ENCODE measurements at regions not wholly inside any gene's neighbourhood (a gene's known extent, or its start where the extent isn't known, plus 50 kb on each side); places are given as distances from the start of the nearest gene placed in this dataset.
A peak's percentile ranks its signal among the peaks of the same experiment; 100 is the strongest.

DNA sequence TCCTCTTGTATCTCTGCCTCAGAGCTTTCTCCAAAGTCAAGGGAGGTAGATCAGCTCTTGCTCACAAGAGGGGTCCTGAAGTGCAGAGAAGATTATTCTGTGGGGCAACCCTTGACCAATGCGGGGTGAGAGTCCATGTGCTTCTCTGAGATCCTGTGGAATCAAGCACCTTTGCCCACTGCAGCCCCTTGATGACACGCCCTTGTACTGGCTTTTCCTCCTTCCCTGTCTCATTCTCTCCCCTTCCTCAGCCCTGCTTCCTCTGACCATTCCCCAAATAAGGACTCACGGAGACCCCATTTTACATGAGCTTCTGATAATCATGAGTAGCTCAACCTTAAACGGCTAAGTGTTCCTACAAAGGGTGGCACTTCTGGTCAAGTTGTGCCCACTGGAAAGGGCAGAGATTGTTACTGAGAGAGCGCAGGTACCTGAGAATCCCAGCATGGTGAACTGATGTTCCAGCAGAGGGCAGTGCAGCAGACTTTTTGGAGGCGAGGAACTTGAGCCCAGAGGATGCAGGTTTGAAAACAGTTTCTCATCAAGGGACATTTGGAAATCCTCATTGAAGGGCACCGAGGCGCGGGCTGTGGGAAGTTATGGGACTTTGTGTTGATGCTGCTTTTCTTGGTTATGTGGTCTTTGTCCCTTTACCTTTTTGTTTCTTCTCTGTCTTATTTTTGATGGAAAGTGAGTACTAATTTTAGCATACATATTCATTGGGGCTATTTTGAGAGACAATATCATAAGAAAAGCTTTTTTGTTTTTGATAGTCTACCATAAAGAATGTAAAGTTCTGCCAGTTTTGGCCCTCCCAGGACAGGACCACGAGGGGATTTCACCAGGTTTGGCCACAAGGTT lies 201.3 kb downstream of the RBM46 start:
- CTCF ChIA-PET (ENCODE audit: low intra/inter-chr PET ratio) = interaction anchor here (0.9 kb wide), 1 partner anchor 371 kb away, joined by 3 read pairs; no protein-coding TSS in a partner anchor
- no TSS peak for BruUV-seq (replicated peaks)

More for the DNA sequence above, 201.3 kb downstream of the RBM46 start:
- FAIRE-seq (no peak), ATAC-seq (peak; percentile 66; the same call in 2 of the 3 replicates), DNase-seq (ENCODE audit: extremely low read depth in 1 of 4, low spot score in 3 of 4) (peak; percentile 7 to 42 (median 14))
- Histone ChIP-seq H3K4me1 (replicated peaks in 1 of 2; ENCODE audit: control insufficient read depth in 2 of 2, insufficient read depth in 2 of 2, low read length in 2 of 2) (no peaks in the 10 kb centered on the region), H3K27ac (ENCODE audit: extremely low read depth, low read depth, low read length) (no peak overlapping the region), H3K9ac (ENCODE audit: insufficient read depth in 1 of 2, low read depth in 2 of 2, low read length in 2 of 2) (no peak overlapping the region), H3K9me3 (replicated peaks; ENCODE audit: control insufficient read depth, insufficient read depth, low read depth, low read length) (no peaks in the 10 kb centered on the region), H3K9me1 (ENCODE audit: control insufficient read depth, insufficient read depth, low read length) (no peaks in the 10 kb centered on the region), H3K79me2 (ENCODE audit: control insufficient read depth, insufficient read depth, low read length) (no peaks in the 10 kb centered on the region), H3K36me3 (ENCODE audit: control insufficient read depth, insufficient read depth, low read length) (no peaks in the 10 kb centered on the region), H3K4me2 (ENCODE audit: insufficient read depth, low read length) (no peak overlapping the region), H4K20me1 (replicated peaks; ENCODE audit: control insufficient read depth, insufficient read depth, low read length) (no peaks in the 10 kb centered on the region), H2AFZ (ENCODE audit: low read depth, low read length) (no peak overlapping the region), H3K4me3 (no peak overlapping the region), H3K27me3 (ENCODE audit: control insufficient read depth in 2 of 2, insufficient read depth in 2 of 2, low read length in 2 of 2) (no peaks in the 10 kb centered on the region)
- TF ChIP-seq, protein P1, sequence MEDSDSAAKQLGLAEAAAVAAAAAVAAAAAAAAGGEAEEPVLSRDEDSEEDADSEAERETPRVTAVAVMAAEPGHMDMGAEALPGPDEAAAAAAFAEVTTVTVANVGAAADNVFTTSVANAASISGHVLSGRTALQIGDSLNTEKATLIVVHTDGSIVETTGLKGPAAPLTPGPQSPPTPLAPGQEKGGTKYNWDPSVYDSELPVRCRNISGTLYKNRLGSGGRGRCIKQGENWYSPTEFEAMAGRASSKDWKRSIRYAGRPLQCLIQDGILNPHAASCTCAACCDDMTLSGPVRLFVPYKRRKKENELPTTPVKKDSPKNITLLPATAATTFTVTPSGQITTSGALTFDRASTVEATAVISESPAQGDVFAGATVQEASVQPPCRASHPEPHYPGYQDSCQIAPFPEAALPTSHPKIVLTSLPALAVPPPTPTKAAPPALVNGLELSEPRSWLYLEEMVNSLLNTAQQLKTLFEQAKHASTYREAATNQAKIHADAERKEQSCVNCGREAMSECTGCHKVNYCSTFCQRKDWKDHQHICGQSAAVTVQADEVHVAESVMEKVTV (CRISPR knock-in tag; IDR thresholded peaks at IDR 0.05) = 0 out of 2 replicates have a peak, but pooled peaks have one; percentile 25
- TF ChIP-seq, protein P2, sequence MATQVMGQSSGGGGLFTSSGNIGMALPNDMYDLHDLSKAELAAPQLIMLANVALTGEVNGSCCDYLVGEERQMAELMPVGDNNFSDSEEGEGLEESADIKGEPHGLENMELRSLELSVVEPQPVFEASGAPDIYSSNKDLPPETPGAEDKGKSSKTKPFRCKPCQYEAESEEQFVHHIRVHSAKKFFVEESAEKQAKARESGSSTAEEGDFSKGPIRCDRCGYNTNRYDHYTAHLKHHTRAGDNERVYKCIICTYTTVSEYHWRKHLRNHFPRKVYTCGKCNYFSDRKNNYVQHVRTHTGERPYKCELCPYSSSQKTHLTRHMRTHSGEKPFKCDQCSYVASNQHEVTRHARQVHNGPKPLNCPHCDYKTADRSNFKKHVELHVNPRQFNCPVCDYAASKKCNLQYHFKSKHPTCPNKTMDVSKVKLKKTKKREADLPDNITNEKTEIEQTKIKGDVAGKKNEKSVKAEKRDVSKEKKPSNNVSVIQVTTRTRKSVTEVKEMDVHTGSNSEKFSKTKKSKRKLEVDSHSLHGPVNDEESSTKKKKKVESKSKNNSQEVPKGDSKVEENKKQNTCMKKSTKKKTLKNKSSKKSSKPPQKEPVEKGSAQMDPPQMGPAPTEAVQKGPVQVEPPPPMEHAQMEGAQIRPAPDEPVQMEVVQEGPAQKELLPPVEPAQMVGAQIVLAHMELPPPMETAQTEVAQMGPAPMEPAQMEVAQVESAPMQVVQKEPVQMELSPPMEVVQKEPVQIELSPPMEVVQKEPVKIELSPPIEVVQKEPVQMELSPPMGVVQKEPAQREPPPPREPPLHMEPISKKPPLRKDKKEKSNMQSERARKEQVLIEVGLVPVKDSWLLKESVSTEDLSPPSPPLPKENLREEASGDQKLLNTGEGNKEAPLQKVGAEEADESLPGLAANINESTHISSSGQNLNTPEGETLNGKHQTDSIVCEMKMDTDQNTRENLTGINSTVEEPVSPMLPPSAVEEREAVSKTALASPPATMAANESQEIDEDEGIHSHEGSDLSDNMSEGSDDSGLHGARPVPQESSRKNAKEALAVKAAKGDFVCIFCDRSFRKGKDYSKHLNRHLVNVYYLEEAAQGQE (IDR thresholded peaks at IDR 0.05; ENCODE audit: borderline replicate concordance) = peak; percentile 5; the same call in 1 of the 2 replicates
- TF ChIP-seq, protein P2 (CRISPR knock-in tag; IDR thresholded peaks at IDR 0.05; ENCODE audit: low read depth) = no peak
- TF ChIP-seq, protein P3, sequence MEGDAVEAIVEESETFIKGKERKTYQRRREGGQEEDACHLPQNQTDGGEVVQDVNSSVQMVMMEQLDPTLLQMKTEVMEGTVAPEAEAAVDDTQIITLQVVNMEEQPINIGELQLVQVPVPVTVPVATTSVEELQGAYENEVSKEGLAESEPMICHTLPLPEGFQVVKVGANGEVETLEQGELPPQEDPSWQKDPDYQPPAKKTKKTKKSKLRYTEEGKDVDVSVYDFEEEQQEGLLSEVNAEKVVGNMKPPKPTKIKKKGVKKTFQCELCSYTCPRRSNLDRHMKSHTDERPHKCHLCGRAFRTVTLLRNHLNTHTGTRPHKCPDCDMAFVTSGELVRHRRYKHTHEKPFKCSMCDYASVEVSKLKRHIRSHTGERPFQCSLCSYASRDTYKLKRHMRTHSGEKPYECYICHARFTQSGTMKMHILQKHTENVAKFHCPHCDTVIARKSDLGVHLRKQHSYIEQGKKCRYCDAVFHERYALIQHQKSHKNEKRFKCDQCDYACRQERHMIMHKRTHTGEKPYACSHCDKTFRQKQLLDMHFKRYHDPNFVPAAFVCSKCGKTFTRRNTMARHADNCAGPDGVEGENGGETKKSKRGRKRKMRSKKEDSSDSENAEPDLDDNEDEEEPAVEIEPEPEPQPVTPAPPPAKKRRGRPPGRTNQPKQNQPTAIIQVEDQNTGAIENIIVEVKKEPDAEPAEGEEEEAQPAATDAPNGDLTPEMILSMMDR (IDR thresholded peaks at IDR 0.05 in 2 of 3, conservative IDR thresholded peaks at IDR 0.05 in 1 of 3; ENCODE audit: insufficient read depth in 2 of 3, low read depth in 1 of 3, low read length in 3 of 3) = peak; percentile 9 to 48 (median 42); a peak in 3 of 6 replicates
- TF ChIP-seq SMC3 (conservative IDR thresholded peaks at IDR 0.05; ENCODE audit: insufficient read depth, low read depth, low read length) = peak; percentile 23; the same call in 1 of the 2 replicates
- TF ChIP-seq RAD21 (CRISPR knock-in tag; conservative IDR thresholded peaks at IDR 0.05 in 1 of 2, IDR thresholded peaks at IDR 0.05 in 1 of 2) = peak; percentile 49 to 61
- TF ChIP-seq FOXM1 (IDR thresholded peaks at IDR 0.05; ENCODE audit: low read depth) = no peak
- TF ChIP-seq FOXM1 (CRISPR knock-in tag; IDR thresholded peaks at IDR 0.05; ENCODE audit: low read depth) = no peak
- in situ Hi-C loops (cut with MboI) (no loop called here), intact Hi-C loops (cut with micrococcal nuclease) (no loop called here)
- POLR2A ChIA-PET = interaction anchor here (0.5 kb wide), 1 partner anchor 31 kb away, joined by 6 read pairs; no protein-coding TSS in a partner anchor
- WGBS (ENCODE audit: insufficient coverage, low coverage, missing lambda C conversion rate) = under 1% methylated on average over 10 of the region's 10 CpGs

Data from K562 (cell line).